NCI-H146 (cell line): ENCODE measurements at regions not wholly inside any gene's neighbourhood (a gene's known extent, or its start where the extent isn't known, plus 50 kb on each side); places are given as distances from the start of the nearest gene placed in this dataset.
A peak's percentile ranks its signal among the peaks of the same experiment; 100 is the strongest.
"Not testable (repeated sequence)": the region's sequence is repeated elsewhere in the genome, so short reads cannot be mapped to it uniquely, and the experiment has no call there.

Experiments used
- DNase-seq: peaks from one replicate; lab custom pipeline; 2025; lab: John Stamatoyannopoulos, UW

DNA sequence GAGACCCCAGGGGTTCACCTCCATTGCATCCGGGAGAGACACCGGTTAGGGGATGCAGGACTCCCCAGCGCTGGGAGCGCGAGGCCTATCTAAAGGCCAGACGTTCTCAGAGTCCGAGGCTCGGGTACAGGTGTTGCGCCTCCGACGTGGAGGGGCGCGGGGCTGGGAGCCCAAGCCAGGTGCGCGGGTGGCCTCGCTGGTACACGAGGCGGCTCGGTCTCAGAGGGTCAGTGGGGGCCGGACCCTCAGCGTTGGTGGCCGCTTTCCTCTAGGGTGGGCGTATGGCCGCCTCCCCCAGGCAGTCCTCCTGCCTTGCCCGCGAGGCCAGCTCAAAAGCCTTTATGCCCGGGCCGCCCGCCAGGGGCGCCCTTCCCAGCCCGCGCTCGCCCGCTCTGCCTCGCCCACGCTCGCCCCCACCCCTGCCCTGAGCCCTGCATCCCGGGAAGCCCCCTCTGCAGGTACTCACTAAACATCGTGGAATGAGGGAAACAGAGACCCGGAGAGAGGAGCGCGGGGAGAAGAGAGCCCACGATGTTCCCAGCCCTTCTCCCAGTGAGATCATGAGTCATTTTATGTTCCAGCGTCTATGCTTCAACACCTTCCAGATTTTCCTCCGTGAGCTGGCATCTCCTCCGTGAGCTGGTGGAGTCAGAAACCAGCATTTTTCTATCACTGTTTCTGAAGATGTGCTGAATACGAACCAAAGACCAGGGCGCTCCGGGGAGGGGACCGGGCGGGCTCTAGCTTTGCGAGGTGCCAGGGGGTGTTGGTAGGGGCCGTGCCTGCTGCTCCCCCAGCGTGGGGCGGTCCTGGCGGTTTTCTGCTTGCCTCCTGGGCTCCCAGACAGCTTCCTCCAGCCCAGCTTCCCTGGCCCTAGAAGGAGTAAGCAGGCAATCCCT, 73.8 kb downstream of the DIO3 start:
- DNase-seq, result no peak

DNA sequence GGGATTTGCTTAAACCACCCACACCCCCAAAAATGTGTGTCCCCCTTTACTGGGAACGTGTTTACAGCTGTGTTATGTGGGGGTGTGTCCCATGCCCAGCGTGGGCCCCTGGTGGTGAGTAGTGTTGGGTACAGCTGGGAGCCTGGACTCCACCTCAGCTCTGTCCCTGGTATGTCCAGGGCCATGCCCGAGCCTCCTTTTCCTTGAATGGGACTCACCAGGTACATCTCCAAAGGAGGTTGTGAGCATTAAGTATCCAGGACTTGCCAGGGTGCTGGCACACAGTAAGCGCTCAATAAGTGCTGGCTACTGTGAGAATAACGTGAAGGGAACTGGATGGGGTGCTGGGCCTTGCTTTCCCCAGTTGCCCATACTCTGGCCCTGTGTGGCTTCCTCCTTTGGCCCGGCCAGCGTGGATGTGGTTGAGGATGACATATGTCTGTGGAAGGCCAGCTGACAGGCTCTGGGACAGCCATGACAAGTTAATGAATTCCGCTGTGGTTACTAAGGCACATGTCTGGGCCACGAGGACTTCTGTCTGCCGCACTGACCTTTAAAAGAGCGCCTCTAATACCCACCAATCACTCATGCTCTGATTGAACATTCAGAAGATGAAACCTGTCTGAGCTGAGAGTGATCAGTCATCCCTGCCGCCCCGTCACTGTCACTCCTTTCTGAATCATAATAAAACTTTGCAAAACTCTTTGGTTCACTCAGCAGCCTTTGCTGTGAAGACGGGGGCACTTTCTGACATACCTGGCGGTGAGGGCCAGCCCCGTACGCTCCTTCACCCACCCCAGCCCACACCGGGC, 74.7 kb downstream of the DIO3 start:
- DNase-seq, result no peak

DNA sequence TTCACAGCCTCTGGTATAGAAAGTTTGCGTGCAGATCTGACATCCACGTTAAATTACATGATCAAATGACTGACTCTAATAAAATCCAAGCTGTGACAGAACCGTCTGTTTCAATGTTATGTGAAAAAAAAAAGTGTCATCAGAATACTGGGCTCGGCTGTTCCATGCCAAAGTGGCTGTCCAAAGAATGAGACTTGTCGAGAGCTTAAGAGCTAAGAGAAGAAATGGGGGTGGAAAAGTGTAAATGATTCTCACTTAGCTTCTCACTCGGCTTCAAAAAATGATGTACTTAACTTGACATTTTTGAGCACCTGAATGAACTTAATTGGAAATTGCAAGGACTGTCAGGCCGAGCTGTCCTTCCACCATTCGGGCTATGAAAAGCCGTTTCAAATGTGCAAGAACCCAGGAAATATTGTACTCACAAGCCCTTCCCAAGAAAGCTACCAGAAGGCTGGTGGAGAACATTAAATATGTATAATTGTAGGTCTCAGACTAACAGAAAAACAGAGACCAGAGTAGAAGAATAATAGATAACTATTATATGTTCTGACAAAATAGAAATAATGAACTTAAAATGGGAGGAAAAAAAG, 78.0 kb downstream of the DIO3 start:
- DNase-seq, result no peak

- DNase-seq, result no peak
Observed at GRCh38 chr14:101643651-101644050, 82.4 kb downstream of the DIO3 start.

DNA sequence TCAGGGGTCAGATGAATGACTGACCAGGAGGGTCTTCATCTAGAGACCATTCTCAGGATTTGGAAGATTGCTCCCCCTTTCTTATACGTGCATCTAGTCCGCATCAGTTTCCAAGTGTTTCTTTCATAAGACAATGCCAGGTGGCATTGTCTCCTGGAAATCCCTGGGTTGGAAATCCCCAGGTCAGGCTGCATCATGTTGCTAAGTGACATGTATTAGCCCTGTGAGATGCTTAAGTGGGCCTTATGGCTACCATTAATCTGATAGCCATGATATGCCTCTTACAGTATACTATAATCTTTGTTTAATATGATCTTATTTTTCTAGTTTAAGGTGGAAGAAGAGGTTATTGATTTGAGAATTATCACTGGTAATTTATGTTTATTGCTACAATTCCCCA, 92.8 kb downstream of the DIO3 start:
- DNase-seq, result no peak

- no peak for DNase-seq
Observed at GRCh38 chr14:101657372-101657771, 96.1 kb downstream of the DIO3 start.

GRCh38 chr14:101665478-101666078, 95.9 kb upstream of the PPP2R5C start:
- DNase-seq, result peak; percentile 0

GRCh38 chr14:101666264-101666663, 95.2 kb upstream of the PPP2R5C start:
- DNase-seq, result no peak

DNA sequence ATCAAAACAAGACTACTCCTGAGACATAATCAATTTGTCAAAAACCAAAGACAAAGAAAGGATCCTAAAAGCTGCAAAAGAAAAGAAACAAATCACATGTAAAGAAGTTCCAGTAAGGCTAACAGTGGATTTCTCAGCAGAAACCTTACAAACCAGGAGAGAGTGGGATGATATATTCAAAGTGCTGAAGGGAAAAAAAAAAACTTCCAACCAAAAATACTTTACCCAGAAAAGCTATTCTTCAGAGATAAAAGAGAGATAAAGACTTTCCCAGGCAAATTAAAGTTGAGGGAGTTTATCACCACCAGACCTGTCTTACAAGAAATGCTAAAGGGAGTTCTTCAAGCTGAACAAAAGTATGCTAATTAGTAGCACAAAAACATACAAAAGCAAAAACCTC, 91.9 kb upstream of the PPP2R5C start:
- no peak for DNase-seq

DNA sequence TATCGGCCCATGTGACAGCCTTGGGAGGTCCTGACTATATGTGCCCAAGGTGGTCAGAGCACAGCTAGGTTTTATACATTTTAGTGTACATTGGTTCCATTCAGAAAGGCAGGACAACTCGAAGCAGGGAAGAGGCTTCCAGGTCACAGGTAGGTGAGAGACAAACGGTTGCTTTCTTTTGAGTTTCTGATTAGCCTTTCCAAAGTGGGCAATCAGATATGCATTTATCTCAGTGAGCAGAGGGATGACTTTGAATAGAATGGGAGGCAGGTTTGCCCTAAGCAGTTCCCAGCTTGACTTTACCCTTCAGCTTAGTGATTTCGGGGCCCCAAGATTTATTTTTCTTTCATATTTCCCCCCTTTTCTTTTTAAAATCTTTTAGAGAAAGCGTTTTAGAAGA, 87.6 kb upstream of the PPP2R5C start:
- no peak for DNase-seq

- not testable (repeated sequence) for DNase-seq
Observed at GRCh38 chr14:101675835-101676234, 85.7 kb upstream of the PPP2R5C start.

DNA sequence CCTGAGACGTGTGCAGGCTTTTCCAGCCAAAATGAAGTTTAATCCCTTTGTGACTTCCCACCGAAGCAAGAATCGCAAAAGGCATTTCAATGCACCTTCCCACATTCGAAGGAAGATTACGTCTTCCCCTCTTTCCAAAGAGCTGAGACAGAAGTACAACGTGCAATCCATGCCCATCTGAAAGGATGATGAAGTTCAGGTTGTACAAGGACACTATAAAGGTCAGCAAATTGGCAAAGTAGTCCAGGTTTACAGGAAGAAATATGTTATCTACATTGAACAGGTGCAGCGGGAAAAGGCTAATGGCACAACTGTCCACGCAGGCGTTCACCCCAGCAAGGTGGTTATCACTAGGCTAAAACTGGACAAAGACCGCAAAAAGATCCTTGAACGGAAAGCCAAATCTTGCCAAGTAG, 83.6 kb upstream of the PPP2R5C start:
- not testable (repeated sequence) for DNase-seq

GRCh38 chr14:101681795-101682194, 79.7 kb upstream of the PPP2R5C start:
- DNase-seq, result no peak

GRCh38 chr14:101683365-101683764, 78.1 kb upstream of the PPP2R5C start:
- no peak for DNase-seq

- DNase-seq, result no peak
Observed at GRCh38 chr14:101687756-101688546, 73.6 kb upstream of the PPP2R5C start.

DNA sequence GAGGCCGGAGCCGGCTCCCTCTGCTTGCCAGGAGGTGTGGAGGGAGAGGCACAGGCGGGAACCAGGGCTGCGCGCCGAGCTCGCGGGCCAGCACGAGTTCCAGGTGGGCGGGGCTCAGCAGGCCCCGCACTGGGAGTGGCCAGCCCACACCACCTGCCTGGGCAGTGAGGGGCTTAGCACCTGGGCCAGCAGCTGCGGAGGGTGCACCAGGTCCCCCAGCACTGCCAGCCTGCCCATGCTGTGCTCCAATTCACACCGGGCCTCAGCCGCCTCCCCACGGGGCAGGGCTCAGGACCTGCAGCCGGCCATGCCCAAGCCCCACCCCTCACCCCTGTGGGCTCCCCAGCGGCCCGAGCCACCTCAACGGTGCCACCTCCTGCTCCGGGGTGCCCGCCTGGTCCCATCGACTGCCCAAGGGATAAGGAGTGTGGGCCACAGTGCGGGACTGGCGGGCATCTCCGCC, 72.4 kb upstream of the PPP2R5C start:
- no peak for DNase-seq

DNA sequence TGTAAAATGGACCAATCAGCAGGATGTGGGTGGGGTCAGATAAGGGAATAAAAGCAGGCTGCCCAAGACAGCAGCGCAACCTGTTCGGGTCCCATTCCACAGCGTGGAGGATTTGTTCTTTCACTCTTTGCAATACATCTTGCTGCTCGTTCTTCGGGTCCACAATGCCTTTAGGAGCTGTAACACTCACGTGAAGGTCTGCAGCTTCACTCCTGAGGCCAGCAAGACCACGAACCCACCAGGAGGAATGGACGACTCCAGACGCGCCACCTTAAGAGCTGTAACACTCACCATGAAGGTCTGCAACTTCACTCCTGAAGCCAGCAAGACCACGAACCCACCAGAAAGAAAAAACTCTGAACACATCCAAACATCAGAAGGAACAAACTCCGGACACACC, 71.5 kb upstream of the PPP2R5C start:
- DNase-seq, result not testable (repeated sequence)

DNA sequence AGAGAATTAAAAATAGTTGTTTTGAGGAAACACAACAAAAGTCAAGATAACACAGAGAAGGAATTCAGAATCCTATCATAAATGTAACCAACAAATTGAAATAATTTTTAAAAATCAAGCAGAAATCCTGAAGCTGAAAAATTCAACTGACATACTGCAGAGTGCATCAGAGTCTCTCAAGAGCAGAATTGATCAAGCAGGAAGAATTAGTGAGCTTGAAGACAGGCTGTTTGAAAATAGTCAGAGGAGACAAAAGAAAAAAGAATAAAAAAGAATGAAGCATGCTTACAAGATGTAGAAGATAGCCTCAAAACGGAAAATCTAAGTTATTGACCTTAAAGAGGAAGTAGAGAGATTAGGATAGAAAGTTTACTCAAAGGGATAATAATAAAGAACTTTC, 65.8 kb upstream of the PPP2R5C start:
- DNase-seq, result no peak

- DNase-seq, result no peak
Observed at GRCh38 chr14:101704140-101704539, 57.4 kb upstream of the PPP2R5C start.

GRCh38 chr14:101705733-101706508, 55.6 kb upstream of the PPP2R5C start:
- peak; percentile 67 for DNase-seq
